Kidney (tissue), 13 donors: ENCODE measurements at regions not wholly inside any gene's neighbourhood (a gene's known extent, or its start where the extent isn't known, plus 50 kb on each side); places are given as distances from the start of the nearest gene placed in this dataset.

Experiments used
- DNase-seq, 5 donors: peaks; one replicate each; pipeline ENCODE4 v3.0.0-alpha.2; 2013 to 2020
- FAIRE-seq: peaks from 2 replicates; lab custom pipeline; 2012; peaks lifted over from hg19 to GRCh38; lab: Jason Lieb, UNC
- H3K27ac ChIP-seq, 2 donors: one replicate each; pipeline ENCODE4 v1.7.0; 2013; ENCODE audit warnings: low read depth in 2 of 2, low read length in 2 of 2, inconsistent platforms in 1 of 2
- H3K27me3 ChIP-seq: one replicate; pipeline ENCODE4 v1.7.1; 2013; ENCODE audit warnings: low read length, inconsistent platforms; ENCODE audit not compliant: control insufficient read depth, insufficient read depth
- H3K36me3 ChIP-seq, 3 donors: one replicate each; pipeline versions ENCODE4 v1.7.0 to v1.7.1; 2013; ENCODE audit warnings: low read length in 3 of 3, control low read depth in 1 of 3, inconsistent platforms in 1 of 3; ENCODE audit not compliant: insufficient read depth in 3 of 3, control insufficient read depth in 2 of 3
- H3K4me1 ChIP-seq, 3 donors: one replicate each; pipeline versions ENCODE4 v1.7.0 to v1.7.1; 2013; ENCODE audit warnings: low read length in 3 of 3, inconsistent platforms in 1 of 3, low read depth in 1 of 3; ENCODE audit not compliant: control insufficient read depth in 2 of 3, insufficient read depth in 2 of 3
- H3K4me3 ChIP-seq, 3 donors: one replicate each; pipeline versions ENCODE4 v1.7.0 to v1.8.1; 2013; ENCODE audit warnings: low read length in 3 of 3, control low read depth in 1 of 3, inconsistent platforms in 1 of 3
- H3K9ac ChIP-seq, 3 donors: one replicate each; pipeline versions ENCODE4 v1.7.0 to v1.7.1; 2013; ENCODE audit warnings: low read length in 3 of 3, control low read depth in 1 of 3, inconsistent platforms in 1 of 3
- H3K9me3 ChIP-seq, 3 donors: one replicate each; pipeline versions ENCODE4 v1.7.0 to v1.7.1; 2013; ENCODE audit warnings: low read length in 3 of 3, control low read depth in 1 of 3, inconsistent platforms in 1 of 3; ENCODE audit not compliant: control insufficient read depth in 2 of 3, insufficient read depth in 1 of 3
- intact Hi-C: fragments of 100-400 bp; cut with DNase I; formaldehyde crosslinking; loops from one replicate; pipeline ENCODE4 v1.11.1; 2022
- TF ChIP-seq, protein P1 (sequence below): IDR thresholded peaks from 3 replicates; pipeline ENCODE4 v1.5.1; 2012; ENCODE audit warnings: mild to moderate bottlenecking, moderate library complexity, borderline replicate concordance; ENCODE audit not compliant: insufficient read depth; ENCODE audit errors: extremely low read depth
- donor health status: control.
- donor health status: control.
- donor health status: control.
- donor health status: control.
- donor health status: control.
- donor health status: DM: yes; HTN: yes; CAD: no.
- donor health status: Normal renal cell carcinoma (clear cell type).

GRCh38 chr2:18883616-18884456, 294.5 kb upstream of the NT5C1B start:
- FAIRE-seq (no peak), DNase-seq (no peak)
- Histone ChIP-seq H3K36me3 (no peaks in the 10 kb centered on the region), H3K4me3 (no peak overlapping the region), H3K4me1 (no peaks in the 10 kb centered on the region), H3K27ac (no peak overlapping the region), H3K9me3 (no peaks in the 10 kb centered on the region), H3K9ac (no peak overlapping the region), H3K27me3 (no peaks in the 10 kb centered on the region)
- TF ChIP-seq, protein P1, sequence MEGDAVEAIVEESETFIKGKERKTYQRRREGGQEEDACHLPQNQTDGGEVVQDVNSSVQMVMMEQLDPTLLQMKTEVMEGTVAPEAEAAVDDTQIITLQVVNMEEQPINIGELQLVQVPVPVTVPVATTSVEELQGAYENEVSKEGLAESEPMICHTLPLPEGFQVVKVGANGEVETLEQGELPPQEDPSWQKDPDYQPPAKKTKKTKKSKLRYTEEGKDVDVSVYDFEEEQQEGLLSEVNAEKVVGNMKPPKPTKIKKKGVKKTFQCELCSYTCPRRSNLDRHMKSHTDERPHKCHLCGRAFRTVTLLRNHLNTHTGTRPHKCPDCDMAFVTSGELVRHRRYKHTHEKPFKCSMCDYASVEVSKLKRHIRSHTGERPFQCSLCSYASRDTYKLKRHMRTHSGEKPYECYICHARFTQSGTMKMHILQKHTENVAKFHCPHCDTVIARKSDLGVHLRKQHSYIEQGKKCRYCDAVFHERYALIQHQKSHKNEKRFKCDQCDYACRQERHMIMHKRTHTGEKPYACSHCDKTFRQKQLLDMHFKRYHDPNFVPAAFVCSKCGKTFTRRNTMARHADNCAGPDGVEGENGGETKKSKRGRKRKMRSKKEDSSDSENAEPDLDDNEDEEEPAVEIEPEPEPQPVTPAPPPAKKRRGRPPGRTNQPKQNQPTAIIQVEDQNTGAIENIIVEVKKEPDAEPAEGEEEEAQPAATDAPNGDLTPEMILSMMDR: no peak
- intact Hi-C loops: no loop called here

DNA sequence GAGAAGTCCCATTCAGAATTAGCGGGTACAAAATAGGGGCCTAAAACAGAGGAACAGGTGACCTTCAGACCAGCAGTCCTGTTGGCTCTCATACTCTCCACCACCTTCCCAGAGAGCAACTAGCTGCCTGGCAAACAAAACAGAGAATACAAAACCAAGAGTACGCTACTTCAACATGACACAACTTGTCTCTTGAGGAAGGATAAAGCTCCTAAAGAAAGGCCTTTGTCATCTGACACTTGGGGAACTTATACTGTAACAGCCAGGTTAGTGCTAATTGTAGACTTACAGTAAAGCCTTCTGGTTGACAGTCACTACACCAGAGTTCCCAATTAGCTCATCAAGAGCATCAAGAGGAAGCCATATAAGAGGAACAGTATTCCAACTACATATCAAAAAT, 282.1 kb upstream of the NT5C1B start:
- no peak overlapping the region for H3K9ac ChIP-seq
- H3K36me3 ChIP-seq: no peaks in the 10 kb centered on the region
- intact Hi-C loops: no loop called here
- FAIRE-seq: no peak
- no peaks in the 10 kb centered on the region for H3K9me3 ChIP-seq
- H3K27ac ChIP-seq: no peak overlapping the region
- no peak for DNase-seq
- no peaks in the 10 kb centered on the region for H3K27me3 ChIP-seq
- TF ChIP-seq, protein P1: no peak
- H3K4me1 ChIP-seq: no peaks in the 10 kb centered on the region
- H3K4me3 ChIP-seq: no peak overlapping the region

DNA sequence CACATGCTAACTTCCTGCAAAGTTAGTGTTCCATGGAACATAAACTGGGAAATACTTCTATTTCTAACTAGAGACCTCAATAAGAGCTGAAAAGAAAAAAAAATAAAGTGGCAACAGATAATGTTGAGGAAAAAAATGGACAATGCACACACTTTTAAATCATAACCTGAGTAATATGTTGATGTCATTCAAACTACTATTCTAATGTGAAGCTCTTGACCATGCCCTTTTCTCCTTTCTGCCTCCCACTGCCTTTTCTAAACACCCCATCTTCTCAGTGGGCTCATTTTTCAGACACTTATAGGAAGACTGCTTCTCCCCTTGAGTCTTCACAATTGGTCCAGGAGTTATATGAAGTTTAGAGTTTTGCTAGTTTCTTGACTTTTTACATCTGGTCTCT, 280.9 kb upstream of the NT5C1B start:
- Histone ChIP-seq H3K9ac (no peak overlapping the region), H3K27ac (no peak overlapping the region), H3K4me3 (no peak overlapping the region), H3K4me1 (no peaks in the 10 kb centered on the region), H3K27me3 (no peaks in the 10 kb centered on the region), H3K36me3 (no peaks in the 10 kb centered on the region), H3K9me3 (no peaks in the 10 kb centered on the region)
- TF ChIP-seq, protein P1: no peak
- FAIRE-seq (no peak), DNase-seq (no peak)
- intact Hi-C loops: no loop called here
